ENCODE measurements at regions not wholly inside any gene's neighbourhood (a gene's known extent, or its start where the extent isn't known, plus 50 kb on each side); places are given as distances from the start of the nearest gene placed in this dataset.

DNA sequence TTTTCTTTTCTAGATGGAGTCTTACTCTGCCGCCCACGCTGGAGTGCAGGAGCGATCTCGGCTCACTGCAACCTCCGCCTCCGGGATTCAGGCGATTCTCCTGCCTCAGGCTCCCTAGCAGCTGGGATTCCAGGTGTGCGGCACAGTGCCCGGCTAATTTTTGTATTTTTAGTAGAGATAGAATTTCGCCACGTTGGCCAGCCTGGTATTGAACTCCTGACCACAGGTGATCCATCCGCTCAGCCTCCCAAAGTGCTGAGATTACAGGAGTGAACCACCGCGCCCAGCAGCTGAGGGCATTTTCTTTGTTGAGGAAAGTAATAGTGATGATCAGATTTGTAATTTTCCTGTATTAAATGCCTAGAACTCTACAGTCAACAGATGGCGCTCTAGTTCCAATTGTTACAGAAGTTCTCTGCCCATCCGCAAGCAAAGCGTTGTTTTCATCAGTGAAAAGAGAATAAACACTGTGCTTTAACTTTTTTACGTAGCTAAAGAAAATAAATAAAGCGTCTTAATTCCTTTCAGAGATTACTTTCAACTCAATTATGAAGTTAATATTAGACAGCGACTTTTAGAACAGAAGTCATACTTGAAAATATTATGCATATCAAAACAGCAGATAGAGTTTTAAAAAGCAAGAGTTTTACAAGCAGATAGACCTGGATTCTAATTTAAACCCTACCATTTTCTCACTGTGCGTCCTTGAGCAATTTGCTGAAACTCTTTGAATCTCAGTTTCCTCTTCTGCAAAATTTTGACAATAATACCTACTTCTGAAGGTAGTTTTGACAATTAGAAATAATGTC is 335.1 kb downstream of the DUSP6 start:
- TF ChIP-seq, protein P1, sequence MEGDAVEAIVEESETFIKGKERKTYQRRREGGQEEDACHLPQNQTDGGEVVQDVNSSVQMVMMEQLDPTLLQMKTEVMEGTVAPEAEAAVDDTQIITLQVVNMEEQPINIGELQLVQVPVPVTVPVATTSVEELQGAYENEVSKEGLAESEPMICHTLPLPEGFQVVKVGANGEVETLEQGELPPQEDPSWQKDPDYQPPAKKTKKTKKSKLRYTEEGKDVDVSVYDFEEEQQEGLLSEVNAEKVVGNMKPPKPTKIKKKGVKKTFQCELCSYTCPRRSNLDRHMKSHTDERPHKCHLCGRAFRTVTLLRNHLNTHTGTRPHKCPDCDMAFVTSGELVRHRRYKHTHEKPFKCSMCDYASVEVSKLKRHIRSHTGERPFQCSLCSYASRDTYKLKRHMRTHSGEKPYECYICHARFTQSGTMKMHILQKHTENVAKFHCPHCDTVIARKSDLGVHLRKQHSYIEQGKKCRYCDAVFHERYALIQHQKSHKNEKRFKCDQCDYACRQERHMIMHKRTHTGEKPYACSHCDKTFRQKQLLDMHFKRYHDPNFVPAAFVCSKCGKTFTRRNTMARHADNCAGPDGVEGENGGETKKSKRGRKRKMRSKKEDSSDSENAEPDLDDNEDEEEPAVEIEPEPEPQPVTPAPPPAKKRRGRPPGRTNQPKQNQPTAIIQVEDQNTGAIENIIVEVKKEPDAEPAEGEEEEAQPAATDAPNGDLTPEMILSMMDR (IDR thresholded peaks at IDR 0.05): peak; percentile 22 to 59 (median 53)
- TF ChIP-seq EP300 (IDR thresholded peaks at IDR 0.05): no peak
- TF ChIP-seq POLR2A (IDR thresholded peaks at IDR 0.05): no peak

Data from ovary (tissue), 3 donors.